ENCODE measurements at regions not wholly inside any gene's neighbourhood (a gene's known extent, or its start where the extent isn't known, plus 50 kb on each side); places are given as distances from the start of the nearest gene placed in this dataset.

- Histone ChIP-seq H3K9ac (ENCODE audit: low read length in 3 of 3) (no peak overlapping the region), H3K27ac (ENCODE audit: low read depth in 2 of 2, low read length in 2 of 2) (no peak overlapping the region), H3K36me3 (ENCODE audit: control insufficient read depth in 2 of 3, insufficient read depth in 3 of 3, low read length in 3 of 3) (no peaks in the 10 kb centered on the region), H3K9me3 (ENCODE audit: control insufficient read depth in 2 of 3, insufficient read depth in 1 of 3, low read length in 3 of 3) (no peaks in the 10 kb centered on the region), H3K4me3 (ENCODE audit: low read length in 3 of 3) (no peak overlapping the region), H3K27me3 (ENCODE audit: control insufficient read depth, insufficient read depth, low read length) (no peaks in the 10 kb centered on the region), H3K4me1 (ENCODE audit: control insufficient read depth in 2 of 3, insufficient read depth in 2 of 3, low read depth in 1 of 3, low read length in 3 of 3) (no peaks in the 10 kb centered on the region)
- intact Hi-C loops (cut with DNase I) = no loop called here
- TF ChIP-seq CTCF (IDR thresholded peaks at IDR 0.05; ENCODE audit: borderline replicate concordance, extremely low read depth, insufficient read depth) = no peak
- DNase-seq (no peak), FAIRE-seq (no peak)
These were observed 221.1 kb downstream of the ISL1 start for GRCh38 chr5:51604324-51604723.

- Histone ChIP-seq H3K4me1 (ENCODE audit: control insufficient read depth in 2 of 3, insufficient read depth in 2 of 3, low read depth in 1 of 3, low read length in 3 of 3) (no peaks in the 10 kb centered on the region), H3K9me3 (ENCODE audit: control insufficient read depth in 2 of 3, insufficient read depth in 1 of 3, low read length in 3 of 3) (no peaks in the 10 kb centered on the region), H3K27ac (ENCODE audit: low read depth in 2 of 2, low read length in 2 of 2) (no peak overlapping the region), H3K36me3 (ENCODE audit: control insufficient read depth in 2 of 3, insufficient read depth in 3 of 3, low read length in 3 of 3) (no peaks in the 10 kb centered on the region), H3K9ac (ENCODE audit: low read length in 3 of 3) (no peak overlapping the region), H3K27me3 (ENCODE audit: control insufficient read depth, insufficient read depth, low read length) (no peaks in the 10 kb centered on the region), H3K4me3 (ENCODE audit: low read length in 3 of 3) (no peak overlapping the region)
- no peak for FAIRE-seq
- no peak for DNase-seq
- no peak for TF ChIP-seq CTCF (IDR thresholded peaks at IDR 0.05; ENCODE audit: borderline replicate concordance, extremely low read depth, insufficient read depth)
- intact Hi-C loops (cut with DNase I) = no loop called here
These were observed 223.7 kb downstream of the ISL1 start for GRCh38 chr5:51606921-51607320.

GRCh38 chr5:51618234-51618633, 235.0 kb downstream of the ISL1 start:
- no peak for TF ChIP-seq CTCF (IDR thresholded peaks at IDR 0.05; ENCODE audit: borderline replicate concordance, extremely low read depth, insufficient read depth)
- no peak overlapping the region for H3K27ac ChIP-seq (ENCODE audit: low read depth in 2 of 2, low read length in 2 of 2)
- H3K4me1 ChIP-seq (ENCODE audit: control insufficient read depth in 2 of 3, insufficient read depth in 2 of 3, low read depth in 1 of 3, low read length in 3 of 3) = no peaks in the 10 kb centered on the region
- DNase-seq = peak in 1 of 5 donors; percentile 21
- intact Hi-C loops (cut with DNase I) = no loop called here
- no peaks in the 10 kb centered on the region for H3K36me3 ChIP-seq (ENCODE audit: control insufficient read depth in 2 of 3, insufficient read depth in 3 of 3, low read length in 3 of 3)
- no peaks in the 10 kb centered on the region for H3K27me3 ChIP-seq (ENCODE audit: control insufficient read depth, insufficient read depth, low read length)
- H3K4me3 ChIP-seq (ENCODE audit: low read length in 3 of 3) = no peak overlapping the region
- no peak for FAIRE-seq
- no peak overlapping the region for H3K9ac ChIP-seq (ENCODE audit: low read length in 3 of 3)
- H3K9me3 ChIP-seq (ENCODE audit: control insufficient read depth in 2 of 3, insufficient read depth in 1 of 3, low read length in 3 of 3) = no peaks in the 10 kb centered on the region

- Histone ChIP-seq H3K4me3 (ENCODE audit: low read length in 3 of 3) (no peak overlapping the region), H3K9me3 (ENCODE audit: control insufficient read depth in 2 of 3, insufficient read depth in 1 of 3, low read length in 3 of 3) (no peaks in the 10 kb centered on the region), H3K4me1 (ENCODE audit: control insufficient read depth in 2 of 3, insufficient read depth in 2 of 3, low read depth in 1 of 3, low read length in 3 of 3) (no peaks in the 10 kb centered on the region), H3K27me3 (ENCODE audit: control insufficient read depth, insufficient read depth, low read length) (no peaks in the 10 kb centered on the region), H3K36me3 (ENCODE audit: control insufficient read depth in 2 of 3, insufficient read depth in 3 of 3, low read length in 3 of 3) (no peaks in the 10 kb centered on the region), H3K9ac (ENCODE audit: low read length in 3 of 3) (no peak overlapping the region), H3K27ac (ENCODE audit: low read depth in 2 of 2, low read length in 2 of 2) (no peak overlapping the region)
- DNase-seq (no peak), FAIRE-seq (no peak)
- TF ChIP-seq CTCF (IDR thresholded peaks at IDR 0.05; ENCODE audit: borderline replicate concordance, extremely low read depth, insufficient read depth) = no peak
- intact Hi-C loops (cut with DNase I) = no loop called here
These were observed 237.9 kb downstream of the ISL1 start for GRCh38 chr5:51621156-51621555.
